IMR-90 (cell line): ENCODE measurements at regions not wholly inside any gene's neighbourhood (a gene's known extent, or its start where the extent isn't known, plus 50 kb on each side); places are given as distances from the start of the nearest gene placed in this dataset.

Experiments
- ATAC-seq: fragments of 200-7000 bp; cut with Tn5 transposase; 2 replicates; pipeline ENCODE4 v1.9.1; 2020; ENCODE audit warnings: low read depth, mild to moderate bottlenecking, moderate library complexity
- BruUV-seq: library from RNA; stranded (reverse); fragments of 400-500 nt; replicated peaks from 2 replicates; lab custom pipeline; 2021; lab: Mats Ljungman, UMichigan
- CTCF ChIA-PET: fragments of 300-600 bp; formaldehyde crosslinking; extraction: SDS; loops from one replicate; lab custom pipeline; 2021; ENCODE audit warnings: antibody characterized with exemption; lab: Yijun Ruan, JAX
- POLR2A ChIA-PET: fragments of 300-600 bp; sonication (Branson Sonifier 250); formaldehyde crosslinking; loops from one replicate; lab custom pipeline; 2022; ENCODE audit warnings: antibody characterized with exemption; ENCODE audit not compliant: unreplicated experiment; lab: Charles Lee
- DNase-seq: peaks from one replicate; pipeline ENCODE4 v3.0.0; 2013
- H2AFZ ChIP-seq: replicated peaks from 2 replicates; pipeline ENCODE3; 2013; ENCODE audit warnings: low read length, mild to moderate bottlenecking; ENCODE audit not compliant: poor library complexity
- H2AK5ac ChIP-seq: 2 replicates; pipeline ENCODE4 v1.6.1; 2013; ENCODE audit warnings: low read depth, low read length, inconsistent platforms
- H2AK9ac ChIP-seq: replicated peaks from 2 replicates; pipeline ENCODE3; 2013; ENCODE audit warnings: mild to moderate bottlenecking, low read depth, low read length, moderate library complexity; ENCODE audit not compliant: poor library complexity
- H2BK120ac ChIP-seq: 2 replicates; pipeline ENCODE4 v1.6.1; 2013; ENCODE audit warnings: low read depth, low read length, inconsistent platforms
- H2BK15ac ChIP-seq: 3 replicates; pipeline ENCODE4 v1.6.1; 2013; ENCODE audit warnings: low read depth, low read length, inconsistent platforms
- H2BK20ac ChIP-seq: 2 replicates; pipeline ENCODE4 v1.6.1; 2013; ENCODE audit warnings: low read depth, mild to moderate bottlenecking, inconsistent platforms, low read length, moderate library complexity
- H2BK5ac ChIP-seq: 2 replicates; pipeline ENCODE4 v1.6.1; 2013; ENCODE audit warnings: mild to moderate bottlenecking, low read depth, low read length, inconsistent platforms; ENCODE audit not compliant: poor library complexity, severe bottlenecking
- H3K14ac ChIP-seq: replicated peaks from 2 replicates; pipeline ENCODE4 v1.6.1; 2013; ENCODE audit warnings: low read depth, low read length, inconsistent platforms
- H3K18ac ChIP-seq: 2 replicates; pipeline ENCODE4 v1.6.1; 2013; ENCODE audit warnings: low read depth, low read length, control low read depth
- H3K23ac ChIP-seq: 2 replicates; pipeline ENCODE4 v1.6.1; 2013; ENCODE audit warnings: low read depth, low read length, inconsistent platforms
- H3K27ac ChIP-seq: 2 replicates; pipeline ENCODE4 v1.5.1; 2013; ENCODE audit warnings: mild to moderate bottlenecking, control low read depth, low read length; ENCODE audit not compliant: insufficient read depth
- H3K27me3 ChIP-seq: 2 replicates; pipeline ENCODE4 v1.6.1; 2013; ENCODE audit warnings: low read length; ENCODE audit not compliant: control insufficient read depth, insufficient read depth
- H3K36me3 ChIP-seq: 2 replicates; pipeline ENCODE4 v1.6.1; 2013; ENCODE audit warnings: low read length, mixed read lengths; ENCODE audit not compliant: control insufficient read depth, insufficient read depth
- H3K4ac ChIP-seq: 2 replicates; pipeline ENCODE4 v1.6.1; 2013; ENCODE audit warnings: low read depth, low read length, inconsistent platforms
- H3K4me1 ChIP-seq: 2 replicates; pipeline ENCODE4 v1.6.1; 2013; ENCODE audit warnings: low read length, mixed read lengths; ENCODE audit not compliant: control insufficient read depth, insufficient read depth
- H3K4me2 ChIP-seq: 2 replicates; pipeline ENCODE4 v1.6.1; 2013; ENCODE audit warnings: low read depth, mild to moderate bottlenecking, control low read depth, low read length, moderate library complexity
- H3K4me3 ChIP-seq: 2 replicates; pipeline ENCODE4 v1.5.1; 2013; ENCODE audit warnings: low read depth, mild to moderate bottlenecking, control low read depth, low read length, moderate library complexity; ENCODE audit not compliant: insufficient read depth
- H3K56ac ChIP-seq: 2 replicates; pipeline ENCODE4 v1.6.1; 2013; ENCODE audit warnings: low read length, inconsistent platforms; ENCODE audit not compliant: insufficient read depth; ENCODE audit errors: extremely low read depth
- H3K79me1 ChIP-seq, 2 experiments: 2 replicates each; pipeline ENCODE4 v1.6.1; 2013; ENCODE audit warnings: low read length in 2 of 2, inconsistent platforms in 1 of 2, low read depth in 1 of 2
- H3K9ac ChIP-seq: 2 replicates; pipeline ENCODE4 v1.6.1; 2013; ENCODE audit warnings: low read depth, low read length, control low read depth
- H3K9me1 ChIP-seq: 2 replicates; pipeline ENCODE4 v1.6.1; 2013; ENCODE audit warnings: low read length, inconsistent platforms; ENCODE audit not compliant: insufficient read depth
- H3K9me3 ChIP-seq: 2 replicates; pipeline ENCODE4 v1.6.1; 2013; ENCODE audit warnings: low read length; ENCODE audit not compliant: control insufficient read depth, insufficient read depth
- H4K20me1 ChIP-seq: 2 replicates; pipeline ENCODE4 v1.6.1; 2013; ENCODE audit warnings: low read length, inconsistent platforms; ENCODE audit not compliant: insufficient read depth
- H4K5ac ChIP-seq: 2 replicates; pipeline ENCODE4 v1.6.1; 2013; ENCODE audit warnings: mild to moderate bottlenecking, low read depth, low read length, control low read depth
- H4K8ac ChIP-seq, 2 experiments: 2 replicates each; pipeline ENCODE4 v1.6.1; 2013; ENCODE audit warnings: low read depth in 2 of 2, low read length in 2 of 2, control low read depth in 1 of 2, inconsistent platforms in 1 of 2
- H4K91ac ChIP-seq: 2 replicates; pipeline ENCODE4 v1.6.1; 2013; ENCODE audit warnings: low read depth, low read length, inconsistent platforms; ENCODE audit not compliant: insufficient read depth
- CEBPB ChIP-seq: IDR thresholded peaks from 2 replicates; pipeline ENCODE4 v1.6.1; 2012; ENCODE audit warnings: low read depth, low read length, improper control_type of control experiment
- NFE2L2 ChIP-seq: fragments of 150-350 bp; IDR thresholded peaks from 2 replicates; pipeline ENCODE4 v1.6.1; 2016; ENCODE audit warnings: low read depth, mild to moderate bottlenecking, low read length
- POLR2A ChIP-seq: IDR thresholded peaks from 2 replicates; pipeline ENCODE4 v1.6.1; 2012; ENCODE audit warnings: mild to moderate bottlenecking, low read depth, low read length
- WGBS, 2 experiments: methylation state at CpG; one replicate each; pipeline versions ENCODE4 v1.1.5 to v1.1.7; 2013; ENCODE audit warnings: missing lambda C conversion rate in 2 of 2; ENCODE audit not compliant: insufficient read length in 1 of 2; ENCODE audit errors: extremely low coverage in 2 of 2; 5-methylcytosine and 5-hydroxymethylcytosine counted together
- dilution Hi-C: fragments of 300-500 bp; cut with HindIII; formaldehyde crosslinking; loops from one replicate; pipeline ENCODE4 v1.14.3; 2018; ENCODE audit warnings: low sequenced_read_pairs; ENCODE audit not compliant: unreplicated experiment
- in situ Hi-C: fragments of 300-500 bp; cut with MboI; formaldehyde crosslinking; loops from 3 replicates; pipeline ENCODE4 v1.14.3; 2019; ENCODE audit warnings: low sequenced_read_pairs, inconsistent platforms, mixed read lengths
- intact Hi-C: fragments of 100-400 bp; cut with micrococcal nuclease; formaldehyde crosslinking; loops from 2 replicates; pipeline ENCODE4 v1.10.0; 2022

DNA sequence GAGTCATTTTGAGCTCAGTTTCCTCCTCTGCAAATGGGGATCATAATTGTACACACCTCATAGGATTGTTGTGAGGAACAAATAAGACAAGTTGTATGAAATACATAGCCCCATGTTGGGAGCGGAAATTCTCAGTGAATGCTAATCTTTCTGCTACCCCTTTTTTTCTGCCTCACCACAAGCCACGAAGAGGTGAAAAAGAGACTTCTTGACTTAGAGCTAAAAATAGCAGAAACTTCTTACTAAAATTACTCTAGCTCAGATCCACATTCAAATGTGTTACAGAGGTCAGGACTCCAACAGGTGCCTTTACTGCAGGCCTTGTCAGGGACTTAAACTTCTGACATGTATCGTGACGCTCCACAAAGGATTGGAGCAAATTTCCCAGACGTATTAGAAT is 128.5 kb downstream of the MIAT start:
- POLR2A ChIA-PET, result no interaction called here
- no CpG with 5 or more reads among the region's 5 CpGs for WGBS, 2 experiments
- Histone ChIP-seq H3K27me3 (no peaks in the 10 kb centered on the region), H2BK120ac (no peak overlapping the region), H2BK5ac (no peak overlapping the region), H2BK15ac (no peak overlapping the region), H3K4ac (no peak overlapping the region), H3K79me1 (no peaks in the 10 kb centered on the region), H2AK9ac (no peak overlapping the region), H3K4me1 (peaks cover 6% of the 10 kb centered on the region; the same call in 1 of the 2 replicates), H4K20me1 (no peaks in the 10 kb centered on the region), H3K23ac (no peak overlapping the region), H3K4me3 (no peak overlapping the region), H4K5ac (no peak overlapping the region), H2AFZ (no peak overlapping the region), H2BK20ac (no peak overlapping the region), H4K8ac (no peak overlapping the region), H2AK5ac (no peak overlapping the region), H3K18ac (no peak overlapping the region), H3K9ac (no peak overlapping the region), H3K9me3 (no peaks in the 10 kb centered on the region), H3K9me1 (peaks cover 3% of the 10 kb centered on the region; the same call in 1 of the 2 replicates), H3K14ac (no peak overlapping the region), H3K36me3 (no peaks in the 10 kb centered on the region), H4K91ac (no peak overlapping the region), H3K56ac (no peak overlapping the region), H3K4me2 (no peak overlapping the region), H3K27ac (no peak overlapping the region)
- CTCF ChIA-PET, result no interaction called here
- no peak for DNase-seq
- TF ChIP-seq POLR2A (no peak), CEBPB (no peak), NFE2L2 (no peak)
- intact Hi-C loops, result no loop called here
- in situ Hi-C loops, result no loop called here
- no TSS peak for BruUV-seq
- no peak for ATAC-seq
- dilution Hi-C loops, result no loop called here
